ENCODE measurements at regions not wholly inside any gene's neighbourhood (a gene's known extent, or its start where the extent isn't known, plus 50 kb on each side); places are given as distances from the start of the nearest gene placed in this dataset.

GRCh38 chr10:125584954-125585353 lies 98.0 kb downstream of the TEX36 start:
- in situ Hi-C loops (cut with MboI; ENCODE audit: low pct_unique_long_range_greater_than_20kb, low sequenced_read_pairs, unreplicated experiment), result no loop called here
- DNase-seq (ENCODE audit: low spot score), result no peak
- no peak for TF ChIP-seq CTCF (IDR thresholded peaks at IDR 0.05; ENCODE audit: extremely low read depth, insufficient read depth, missing control alignments)

- DNase-seq (ENCODE audit: low spot score), result no peak
- in situ Hi-C loops (cut with MboI; ENCODE audit: low pct_unique_long_range_greater_than_20kb, low sequenced_read_pairs, unreplicated experiment), result no loop called here
- no peak for TF ChIP-seq CTCF (IDR thresholded peaks at IDR 0.05; ENCODE audit: extremely low read depth, insufficient read depth, missing control alignments)
These were observed 104.2 kb downstream of the TEX36 start for GRCh38 chr10:125578658-125579315.

- no peak for DNase-seq (ENCODE audit: low spot score)
- in situ Hi-C loops (cut with MboI; ENCODE audit: low pct_unique_long_range_greater_than_20kb, low sequenced_read_pairs, unreplicated experiment), result no loop called here
- no peak for TF ChIP-seq CTCF (IDR thresholded peaks at IDR 0.05; ENCODE audit: extremely low read depth, insufficient read depth, missing control alignments)
These were observed 107.1 kb downstream of the TEX36 start for GRCh38 chr10:125575843-125576242.

- in situ Hi-C loops (cut with MboI; ENCODE audit: low pct_unique_long_range_greater_than_20kb, low sequenced_read_pairs, unreplicated experiment), result no loop called here
- no peak for TF ChIP-seq CTCF (IDR thresholded peaks at IDR 0.05; ENCODE audit: extremely low read depth, insufficient read depth, missing control alignments)
- no peak for DNase-seq (ENCODE audit: low spot score)
These were observed 114.8 kb downstream of the TEX36 start for GRCh38 chr10:125568156-125568555.

GRCh38 chr10:125567529-125567928 lies 115.4 kb downstream of the TEX36 start:
- DNase-seq (ENCODE audit: low spot score), result no peak
- TF ChIP-seq CTCF (IDR thresholded peaks at IDR 0.05; ENCODE audit: extremely low read depth, insufficient read depth, missing control alignments), result no peak
- in situ Hi-C loops (cut with MboI; ENCODE audit: low pct_unique_long_range_greater_than_20kb, low sequenced_read_pairs, unreplicated experiment), result no loop called here

GRCh38 chr10:125565046-125565445 lies 117.9 kb downstream of the TEX36 start:
- in situ Hi-C loops (cut with MboI; ENCODE audit: low pct_unique_long_range_greater_than_20kb, low sequenced_read_pairs, unreplicated experiment), result no loop called here
- TF ChIP-seq CTCF (IDR thresholded peaks at IDR 0.05; ENCODE audit: extremely low read depth, insufficient read depth, missing control alignments), result no peak
- no peak for DNase-seq (ENCODE audit: low spot score)
